ENCODE measurements at regions not wholly inside any gene's neighbourhood (a gene's known extent, or its start where the extent isn't known, plus 50 kb on each side); places are given as distances from the start of the nearest gene placed in this dataset.

DNA sequence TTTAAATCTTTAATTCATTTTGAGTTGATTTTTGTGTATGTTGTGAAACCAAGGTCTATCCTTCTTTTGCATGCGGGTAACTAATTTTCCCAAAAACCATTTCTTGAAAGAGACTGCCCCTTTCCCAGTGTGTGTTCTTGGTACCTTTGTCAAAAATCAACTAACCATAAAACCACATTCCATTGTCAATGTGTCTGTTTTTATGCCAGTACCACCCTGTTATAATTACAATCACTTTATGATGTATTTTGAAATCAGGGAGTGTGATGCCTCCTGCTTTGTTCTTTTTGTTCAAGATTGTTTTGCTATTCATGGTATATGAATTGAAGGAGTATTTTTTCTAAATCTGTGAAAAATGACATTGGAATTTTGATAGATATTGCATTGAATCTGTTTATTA is 689.6 kb downstream of the TSN start:
- DNase-seq: no peak

- DNase-seq: no peak
These were observed 691.3 kb downstream of the TSN start for GRCh38 chr2:122446761-122447160.

GRCh38 chr2:122447237-122447636 is 691.8 kb downstream of the TSN start:
- no peak for DNase-seq

GRCh38 chr2:122451040-122451439 is 695.6 kb downstream of the TSN start:
- DNase-seq: no peak

GRCh38 chr2:122451697-122452096 is 696.2 kb downstream of the TSN start:
- no peak for DNase-seq

GRCh38 chr2:122469147-122469546 is 713.7 kb downstream of the TSN start:
- DNase-seq: no peak

GRCh38 chr2:122471753-122472152 is 716.3 kb downstream of the TSN start:
- DNase-seq: no peak

GRCh38 chr2:122478117-122478516 is 722.7 kb downstream of the TSN start:
- no peak for DNase-seq

DNA sequence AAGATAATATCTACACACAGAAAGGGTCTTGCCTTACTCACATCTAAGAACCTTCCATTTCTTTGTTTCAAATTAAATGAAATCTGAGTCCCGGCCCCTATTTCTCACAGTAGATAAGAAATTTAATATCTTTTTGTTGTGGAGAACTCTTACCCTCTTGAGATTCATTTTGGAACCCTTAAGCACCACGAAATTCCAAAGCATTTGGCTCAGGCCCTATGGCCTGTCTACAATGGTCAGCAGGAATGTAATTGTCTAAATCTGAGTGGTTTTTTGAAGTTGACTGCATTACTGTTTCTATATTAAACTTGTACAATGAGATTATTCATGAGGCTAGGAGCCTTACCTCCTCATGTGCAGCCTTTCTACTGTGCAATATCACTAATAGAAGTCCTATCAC is 723.3 kb downstream of the TSN start:
- no peak for DNase-seq

DNA sequence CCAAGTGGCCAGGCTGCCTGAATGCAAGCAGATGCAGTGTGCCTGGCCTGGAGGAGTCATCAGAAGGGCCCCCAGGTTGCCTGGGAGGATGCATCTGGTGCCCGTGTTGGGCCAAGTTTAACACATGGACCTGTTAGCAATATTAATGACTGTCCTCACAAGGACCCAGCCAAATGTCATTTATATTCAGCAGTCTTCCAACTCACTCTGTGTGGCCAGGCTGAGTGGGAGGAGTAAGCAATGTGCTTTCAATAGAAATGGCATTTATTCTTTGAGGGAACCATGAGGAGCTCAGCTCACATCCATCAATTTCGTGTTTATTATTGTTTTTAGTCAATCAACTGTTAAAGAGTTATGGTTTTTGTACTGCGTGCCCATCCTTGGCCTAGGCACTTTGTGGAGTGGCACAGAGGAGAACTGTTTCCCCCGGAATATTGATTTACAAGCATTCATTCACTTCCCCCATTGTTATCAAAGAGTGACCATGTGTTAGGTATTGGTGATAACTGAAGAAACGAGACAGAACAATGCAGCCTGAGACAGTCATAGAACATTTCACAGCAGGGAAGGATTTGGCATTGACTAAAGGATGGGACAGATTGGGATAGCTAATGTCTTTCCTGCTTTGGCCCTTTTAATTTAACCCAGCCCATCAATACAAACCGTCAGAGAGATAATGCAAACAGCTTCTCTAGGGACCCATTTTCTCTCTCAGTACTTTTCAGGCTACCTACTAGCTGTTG is 725.2 kb downstream of the TSN start:
- DNase-seq: no peak

- no peak for DNase-seq
These were observed 725.8 kb downstream of the TSN start for GRCh38 chr2:122481244-122481622.

GRCh38 chr2:122481717-122482116 is 726.3 kb downstream of the TSN start:
- DNase-seq: no peak

DNA sequence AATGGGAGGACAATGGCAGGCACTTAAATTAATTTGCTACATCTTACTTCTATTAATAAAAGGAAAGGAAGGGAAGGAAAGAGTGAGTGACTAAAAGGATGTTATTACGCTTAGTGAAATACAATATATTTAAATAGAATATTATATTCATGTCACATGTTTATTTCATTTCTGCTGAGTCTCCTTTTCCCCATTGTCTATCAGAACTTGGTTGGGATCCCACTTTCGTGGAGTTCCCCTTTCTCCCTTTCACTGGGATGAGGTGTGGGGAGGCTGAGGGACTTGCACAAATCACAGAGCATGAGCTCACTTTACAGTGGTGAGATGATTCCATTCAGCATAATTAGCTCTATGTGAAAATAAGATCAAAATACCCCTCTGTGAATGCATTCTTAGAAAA is 730.6 kb downstream of the TSN start:
- DNase-seq: no peak

- DNase-seq: no peak
These were observed 731.4 kb downstream of the TSN start for GRCh38 chr2:122486705-122487415.

- no peak for DNase-seq
These were observed 735.6 kb downstream of the TSN start for GRCh38 chr2:122491011-122491410.

DNA sequence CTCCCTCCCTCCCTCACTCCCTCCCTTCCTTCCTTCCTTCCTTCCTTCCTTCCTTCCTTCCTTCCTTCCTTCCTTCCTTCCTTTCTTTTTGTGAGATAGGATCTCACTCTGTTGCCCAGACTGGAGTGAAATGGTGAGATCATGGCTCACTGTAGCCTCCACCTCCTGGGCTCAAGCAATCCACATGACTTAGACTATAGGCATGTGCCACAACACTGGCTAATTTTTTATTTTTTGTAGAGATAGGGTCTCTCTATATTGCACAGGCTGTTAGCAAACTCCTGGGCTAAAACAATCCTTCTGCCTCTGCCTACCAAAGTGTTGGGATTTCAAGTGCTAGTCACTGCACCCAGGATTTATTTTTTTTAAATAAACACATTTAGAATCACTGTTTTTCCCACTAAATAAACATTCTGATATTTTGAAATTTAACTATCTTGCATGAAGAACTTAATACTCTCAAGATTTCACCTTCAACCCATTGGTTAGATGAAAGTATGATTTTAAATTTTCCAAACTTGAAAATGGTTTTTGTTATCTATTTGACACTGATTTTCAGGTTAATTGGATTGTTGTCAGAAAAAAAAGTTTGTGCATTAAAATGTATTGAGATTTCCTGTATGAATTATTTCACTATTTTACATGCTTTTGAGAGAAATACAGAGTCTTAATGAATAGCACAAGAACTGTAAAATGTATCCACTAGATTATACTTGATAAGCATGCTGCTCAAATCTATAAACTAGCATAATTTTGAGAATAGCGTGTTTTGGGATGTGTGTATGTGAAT is 745.1 kb downstream of the TSN start:
- DNase-seq: no peak

GRCh38 chr2:122506620-122507019 is 751.2 kb downstream of the TSN start:
- DNase-seq: no peak

GRCh38 chr2:122507261-122507660 is 751.8 kb downstream of the TSN start:
- no peak for DNase-seq

DNA sequence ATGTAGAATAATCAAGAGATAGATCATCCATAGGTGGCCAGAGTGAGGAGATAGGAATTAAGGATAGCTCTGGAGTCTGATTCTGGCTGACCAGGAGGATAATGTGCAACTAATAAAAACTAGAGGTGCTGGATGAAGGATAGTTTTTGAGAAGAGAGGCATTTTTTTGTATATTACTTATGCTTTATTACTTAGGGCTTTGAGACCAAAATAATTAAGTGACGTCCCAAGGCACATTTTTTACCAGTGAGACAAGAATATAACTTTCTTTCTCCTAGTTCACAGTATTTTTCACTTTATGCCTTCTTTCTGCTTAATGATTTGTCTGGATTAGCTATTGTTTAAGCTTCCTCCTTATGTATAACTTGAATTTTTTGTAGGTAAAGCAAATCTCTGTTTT is 756.6 kb downstream of the TSN start:
- DNase-seq: no peak

- no peak for DNase-seq
These were observed 759.1 kb downstream of the TSN start for GRCh38 chr2:122514451-122514996.

GRCh38 chr2:122515731-122516290 is 760.4 kb downstream of the TSN start:
- DNase-seq: no peak

GRCh38 chr2:122516775-122517174 is 761.3 kb downstream of the TSN start:
- no peak for DNase-seq

DNA sequence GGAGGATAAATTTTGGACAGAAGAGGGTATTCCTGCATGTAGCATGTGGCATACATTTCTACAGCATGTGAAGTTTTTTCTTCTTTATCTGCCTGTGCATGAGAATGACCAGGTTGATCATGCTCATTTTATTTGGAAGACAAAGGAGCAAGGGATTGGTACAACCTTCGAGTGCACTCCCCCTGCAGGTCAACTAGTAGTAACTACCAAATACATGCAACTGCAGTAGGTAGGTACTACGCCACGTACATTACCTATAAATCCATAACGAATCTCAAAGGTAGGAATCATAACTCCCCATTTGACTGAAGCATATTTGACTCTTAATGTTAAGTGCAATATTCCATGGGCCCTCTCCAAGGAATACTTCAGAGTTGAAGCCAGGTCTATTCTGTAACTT is 763.9 kb downstream of the TSN start:
- no peak for DNase-seq

All from NCI-H2227 treated with DMSO at 0.1 percent for 48 hours (cell line).